GM21528 (cell line): ENCODE measurements at regions not wholly inside any gene's neighbourhood (a gene's known extent, or its start where the extent isn't known, plus 50 kb on each side); places are given as distances from the start of the nearest gene placed in this dataset.
"Not testable (repeated sequence)": the region's sequence is repeated elsewhere in the genome, so short reads cannot be mapped to it uniquely, and the experiment has no call there.

ENCODE experiments used
- ATAC-seq: cut with Tn5 transposase; IDR thresholded peaks from one replicate; pipeline ENCODE4 v1.9.1; 2021; ENCODE audit warnings: mild to moderate bottlenecking, moderate library complexity; ENCODE audit not compliant: unreplicated experiment, low FRiP score

- no peak for ATAC-seq
Measured at GRCh38 chr4:104549736-104550135, 55.0 kb upstream of the CXXC4 start.

GRCh38 chr4:104559502-104559901, 64.8 kb upstream of the CXXC4 start:
- no peak for ATAC-seq

- no peak for ATAC-seq
Measured at GRCh38 chr4:104571341-104571740, 76.6 kb upstream of the CXXC4 start.

GRCh38 chr4:104574371-104574770, 79.7 kb upstream of the CXXC4 start:
- no peak for ATAC-seq

- ATAC-seq, result no peak
Measured at GRCh38 chr4:104575278-104575677, 80.6 kb upstream of the CXXC4 start.

GRCh38 chr4:104577405-104577804, 82.7 kb upstream of the CXXC4 start:
- ATAC-seq, result no peak

GRCh38 chr4:104581476-104581875, 86.8 kb upstream of the CXXC4 start:
- ATAC-seq, result not testable (repeated sequence)

- ATAC-seq, result not testable (repeated sequence)
Measured at GRCh38 chr4:104582056-104582455, 87.4 kb upstream of the CXXC4 start.

- no peak for ATAC-seq
Measured at GRCh38 chr4:104589264-104589868, 94.7 kb upstream of the CXXC4 start.

- ATAC-seq, result no peak
Measured at GRCh38 chr4:104591510-104591911, 96.8 kb upstream of the CXXC4 start.

- no peak for ATAC-seq
Measured at GRCh38 chr4:104592183-104592582, 97.5 kb upstream of the CXXC4 start.

- no peak for ATAC-seq
Measured at GRCh38 chr4:104593019-104593418, 98.3 kb upstream of the CXXC4 start.

GRCh38 chr4:104596189-104596588, 101.5 kb upstream of the CXXC4 start:
- ATAC-seq, result no peak

GRCh38 chr4:104615496-104615895, 120.8 kb upstream of the CXXC4 start:
- ATAC-seq, result no peak

GRCh38 chr4:104615926-104616325, 121.2 kb upstream of the CXXC4 start:
- no peak for ATAC-seq

- ATAC-seq, result no peak
Measured at GRCh38 chr4:104616401-104616820, 121.7 kb upstream of the CXXC4 start.

- ATAC-seq, result no peak
Measured at GRCh38 chr4:104625706-104626105, 131.0 kb upstream of the CXXC4 start.

GRCh38 chr4:104629601-104630000, 134.9 kb upstream of the CXXC4 start:
- ATAC-seq, result no peak

GRCh38 chr4:104630272-104630671, 135.6 kb upstream of the CXXC4 start:
- ATAC-seq, result no peak

GRCh38 chr4:104631000-104631399, 136.3 kb upstream of the CXXC4 start:
- ATAC-seq, result no peak

- ATAC-seq, result no peak
Measured at GRCh38 chr4:104641418-104641817, 146.7 kb upstream of the CXXC4 start.

- no peak for ATAC-seq
Measured at GRCh38 chr4:104642521-104642920, 147.8 kb upstream of the CXXC4 start.

- no peak for ATAC-seq
Measured at GRCh38 chr4:104643805-104644204, 149.1 kb upstream of the CXXC4 start.
